Esophagus squamous epithelium (tissue), 4 donors: ENCODE measurements at regions not wholly inside any gene's neighbourhood (a gene's known extent, or its start where the extent isn't known, plus 50 kb on each side); places are given as distances from the start of the nearest gene placed in this dataset.

Experiments
- POLR2A ChIP-seq, 4 donors: fragments of 450-650 bp; IDR thresholded peaks; one replicate each; pipeline ENCODE4 v1.6.1; 2017; ENCODE audit warnings: antibody characterized with exemption in 4 of 4, mild to moderate bottlenecking in 4 of 4, moderate library complexity in 3 of 4
- TF ChIP-seq, protein P1 (sequence below), 6 experiments: fragments of 450-650 bp in 4 of 6; fragments of 200-600 bp in 2 of 6; sonication (generic) in 2 of 6; IDR thresholded peaks; one replicate each; pipeline ENCODE4 v1.5.1; 2016 to 2019; ENCODE audit warnings: antibody characterized with exemption in 6 of 6, mild to moderate bottlenecking in 4 of 6, moderate library complexity in 4 of 6

GRCh38 chr13:74026753-74027152 lies 107.5 kb downstream of the KLF12 start:
- TF ChIP-seq, protein P1, sequence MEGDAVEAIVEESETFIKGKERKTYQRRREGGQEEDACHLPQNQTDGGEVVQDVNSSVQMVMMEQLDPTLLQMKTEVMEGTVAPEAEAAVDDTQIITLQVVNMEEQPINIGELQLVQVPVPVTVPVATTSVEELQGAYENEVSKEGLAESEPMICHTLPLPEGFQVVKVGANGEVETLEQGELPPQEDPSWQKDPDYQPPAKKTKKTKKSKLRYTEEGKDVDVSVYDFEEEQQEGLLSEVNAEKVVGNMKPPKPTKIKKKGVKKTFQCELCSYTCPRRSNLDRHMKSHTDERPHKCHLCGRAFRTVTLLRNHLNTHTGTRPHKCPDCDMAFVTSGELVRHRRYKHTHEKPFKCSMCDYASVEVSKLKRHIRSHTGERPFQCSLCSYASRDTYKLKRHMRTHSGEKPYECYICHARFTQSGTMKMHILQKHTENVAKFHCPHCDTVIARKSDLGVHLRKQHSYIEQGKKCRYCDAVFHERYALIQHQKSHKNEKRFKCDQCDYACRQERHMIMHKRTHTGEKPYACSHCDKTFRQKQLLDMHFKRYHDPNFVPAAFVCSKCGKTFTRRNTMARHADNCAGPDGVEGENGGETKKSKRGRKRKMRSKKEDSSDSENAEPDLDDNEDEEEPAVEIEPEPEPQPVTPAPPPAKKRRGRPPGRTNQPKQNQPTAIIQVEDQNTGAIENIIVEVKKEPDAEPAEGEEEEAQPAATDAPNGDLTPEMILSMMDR (IDR thresholded peaks at IDR 0.05) = no peak
- no peak for TF ChIP-seq POLR2A (IDR thresholded peaks at IDR 0.05)
